PC-9 (cell line): ENCODE measurements at regions not wholly inside any gene's neighbourhood (a gene's known extent, or its start where the extent isn't known, plus 50 kb on each side); places are given as distances from the start of the nearest gene placed in this dataset.

Experiments
- BruUV-seq: library from RNA; stranded (reverse); fragments of 400-500 nt; replicated peaks from 2 replicates; lab custom pipeline; 2021; lab: Mats Ljungman, UMichigan
- CTCF ChIA-PET: fragments of 300-600 bp; sonication (Branson Sonifier 250); formaldehyde crosslinking; loops from one replicate; lab custom pipeline; 2022; ENCODE audit warnings: antibody characterized with exemption; lab: Charles Lee
- POLR2A ChIA-PET: fragments of 300-600 bp; sonication (Branson Sonifier 250); formaldehyde crosslinking; loops from one replicate; lab custom pipeline; 2022; ENCODE audit warnings: antibody characterized with exemption; ENCODE audit not compliant: unreplicated experiment; lab: Charles Lee
- DNase-seq, 2 experiments: peaks; one replicate each; pipeline versions ENCODE4 v3.0.0 to v3.0.0-alpha.2; 2015 to 2022; ENCODE audit warnings: mixed read lengths in 1 of 2
- H2AFZ ChIP-seq: fragments of 200-600 bp; sonication (generic); 2 replicates; pipeline ENCODE4 v1.8.1; 2017; ENCODE audit warnings: antibody characterized with exemption
- H3F3A ChIP-seq: fragments of 200-600 bp; sonication (generic); 2 replicates; pipeline ENCODE4 v1.8.1; 2017; ENCODE audit warnings: antibody characterized with exemption, mild to moderate bottlenecking, low read depth; ENCODE audit not compliant: insufficient read depth
- H3K27ac ChIP-seq: fragments of 200-600 bp; sonication (generic); 2 replicates; pipeline ENCODE4 v1.6.1; 2016; ENCODE audit warnings: mixed run types
- H3K27me3 ChIP-seq: fragments of 200-600 bp; sonication (generic); 2 replicates; pipeline ENCODE4 v1.6.1; 2016; ENCODE audit warnings: low read depth, mixed run types; ENCODE audit not compliant: insufficient read depth
- H3K36me3 ChIP-seq: fragments of 200-600 bp; sonication (generic); 2 replicates; pipeline ENCODE4 v1.6.1; 2016; ENCODE audit warnings: low read depth, mixed run types
- H3K4me1 ChIP-seq: fragments of 200-600 bp; sonication (generic); replicated peaks from 2 replicates; pipeline ENCODE4 v1.6.1; 2016; ENCODE audit warnings: mixed run types; ENCODE audit not compliant: insufficient read depth
- H3K4me2 ChIP-seq: fragments of 200-600 bp; sonication (generic); 2 replicates; pipeline ENCODE4 v1.6.1; 2017; ENCODE audit warnings: mixed run types
- H3K4me3 ChIP-seq: fragments of 200-600 bp; sonication (generic); 2 replicates; pipeline ENCODE4 v1.6.1; 2016; ENCODE audit warnings: mixed run types
- H3K79me2 ChIP-seq: fragments of 200-600 bp; sonication (generic); 2 replicates; pipeline ENCODE4 v1.6.1; 2017; ENCODE audit warnings: low read depth, mixed run types
- H3K9me2 ChIP-seq: fragments of 200-600 bp; sonication (generic); 2 replicates; pipeline ENCODE4 v1.8.1; 2017; ENCODE audit warnings: mild to moderate bottlenecking; ENCODE audit not compliant: insufficient read depth
- H3K9me3 ChIP-seq: fragments of 200-600 bp; sonication (generic); 2 replicates; pipeline ENCODE4 v1.8.1; 2016; ENCODE audit warnings: low read depth; ENCODE audit not compliant: insufficient read depth
- H4K20me1 ChIP-seq: fragments of 200-600 bp; sonication (generic); 2 replicates; pipeline ENCODE4 v1.8.1; 2017; ENCODE audit not compliant: insufficient read depth
- EZH2 ChIP-seq: fragments of 200-600 bp; sonication (generic); IDR thresholded peaks from 2 replicates; pipeline ENCODE4 v1.8.0; 2017; ENCODE audit warnings: antibody characterized with exemption, low read depth
- intact Hi-C: fragments of 100-400 bp; cut with micrococcal nuclease; formaldehyde crosslinking; loops from one replicate; pipeline ENCODE4 v1.10.0; 2022; ENCODE audit not compliant: unreplicated experiment
- TF ChIP-seq, protein P1 (sequence below): fragments of 200-600 bp; sonication (generic); conservative IDR thresholded peaks from 2 replicates; pipeline ENCODE4 v1.6.1; 2017; ENCODE audit warnings: mixed run types, antibody characterized with exemption, mild to moderate bottlenecking, moderate library complexity

DNA sequence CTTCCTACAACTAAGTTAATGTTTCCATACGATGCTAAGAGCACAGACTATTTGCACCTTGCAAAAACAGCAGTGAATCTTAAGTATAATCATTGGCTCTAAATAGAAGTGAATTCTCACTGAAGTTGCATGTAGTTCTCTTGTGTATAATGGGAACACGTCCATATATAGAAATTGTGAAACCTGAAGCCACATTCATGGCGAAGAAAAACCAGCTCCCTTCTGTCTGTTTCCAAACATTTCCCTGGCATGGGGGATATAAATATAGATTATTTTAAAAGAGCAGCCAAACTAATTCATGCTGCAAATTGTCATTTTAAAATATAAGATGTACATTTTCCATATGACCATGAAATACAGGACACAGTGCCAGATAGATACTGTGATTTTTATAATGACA lies 71.1 kb downstream of the TRAM1L1 start:
- Histone ChIP-seq H3K36me3 (no peaks in the 10 kb centered on the region), H2AFZ (no peak overlapping the region), H3K79me2 (no peaks in the 10 kb centered on the region), H3K9me2 (no peaks in the 10 kb centered on the region), H3K27me3 (no peaks in the 10 kb centered on the region), H3K9me3 (no peaks in the 10 kb centered on the region), H4K20me1 (no peaks in the 10 kb centered on the region), H3F3A (no peaks in the 10 kb centered on the region), H3K4me1 (no peaks in the 10 kb centered on the region), H3K4me2 (no peak overlapping the region), H3K4me3 (no peak overlapping the region), H3K27ac (no peak overlapping the region)
- ChIA-PET POLR2A (no interaction called here), CTCF (no interaction called here)
- intact Hi-C loops: no loop called here
- no peak for TF ChIP-seq EZH2
- TF ChIP-seq, protein P1, sequence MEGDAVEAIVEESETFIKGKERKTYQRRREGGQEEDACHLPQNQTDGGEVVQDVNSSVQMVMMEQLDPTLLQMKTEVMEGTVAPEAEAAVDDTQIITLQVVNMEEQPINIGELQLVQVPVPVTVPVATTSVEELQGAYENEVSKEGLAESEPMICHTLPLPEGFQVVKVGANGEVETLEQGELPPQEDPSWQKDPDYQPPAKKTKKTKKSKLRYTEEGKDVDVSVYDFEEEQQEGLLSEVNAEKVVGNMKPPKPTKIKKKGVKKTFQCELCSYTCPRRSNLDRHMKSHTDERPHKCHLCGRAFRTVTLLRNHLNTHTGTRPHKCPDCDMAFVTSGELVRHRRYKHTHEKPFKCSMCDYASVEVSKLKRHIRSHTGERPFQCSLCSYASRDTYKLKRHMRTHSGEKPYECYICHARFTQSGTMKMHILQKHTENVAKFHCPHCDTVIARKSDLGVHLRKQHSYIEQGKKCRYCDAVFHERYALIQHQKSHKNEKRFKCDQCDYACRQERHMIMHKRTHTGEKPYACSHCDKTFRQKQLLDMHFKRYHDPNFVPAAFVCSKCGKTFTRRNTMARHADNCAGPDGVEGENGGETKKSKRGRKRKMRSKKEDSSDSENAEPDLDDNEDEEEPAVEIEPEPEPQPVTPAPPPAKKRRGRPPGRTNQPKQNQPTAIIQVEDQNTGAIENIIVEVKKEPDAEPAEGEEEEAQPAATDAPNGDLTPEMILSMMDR: no peak
- no peak for DNase-seq
- no TSS peak for BruUV-seq

DNA sequence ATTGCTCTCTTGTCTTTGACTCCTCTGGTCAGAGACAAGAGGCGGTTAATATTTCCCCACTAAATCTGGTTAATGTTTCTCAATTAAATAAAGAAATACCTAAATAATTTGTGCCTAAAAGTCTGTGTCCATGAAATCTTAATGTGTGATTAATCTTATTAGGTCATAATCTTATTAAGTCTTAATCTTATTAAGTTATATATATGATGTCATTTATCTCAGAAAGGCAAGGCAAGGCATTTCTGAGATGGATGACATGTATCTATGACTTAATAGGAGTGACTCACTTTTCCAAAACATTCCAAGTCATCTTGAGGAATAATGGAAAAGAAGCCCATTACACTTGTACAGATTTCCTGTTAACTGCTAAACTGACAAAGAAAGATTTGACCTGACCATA lies 74.7 kb downstream of the TRAM1L1 start:
- Histone ChIP-seq H3K9me2 (no peaks in the 10 kb centered on the region), H3K4me1 (no peaks in the 10 kb centered on the region), H3K79me2 (no peaks in the 10 kb centered on the region), H3K27ac (no peak overlapping the region), H4K20me1 (no peaks in the 10 kb centered on the region), H3K27me3 (no peaks in the 10 kb centered on the region), H3K36me3 (no peaks in the 10 kb centered on the region), H3K4me3 (no peak overlapping the region), H2AFZ (no peak overlapping the region), H3K4me2 (no peak overlapping the region), H3F3A (no peaks in the 10 kb centered on the region), H3K9me3 (no peaks in the 10 kb centered on the region)
- intact Hi-C loops: no loop called here
- BruUV-seq: no TSS peak
- POLR2A ChIA-PET: no interaction called here
- no peak for DNase-seq
- CTCF ChIA-PET: no interaction called here
- TF ChIP-seq, protein P1: no peak
- TF ChIP-seq EZH2: no peak

DNA sequence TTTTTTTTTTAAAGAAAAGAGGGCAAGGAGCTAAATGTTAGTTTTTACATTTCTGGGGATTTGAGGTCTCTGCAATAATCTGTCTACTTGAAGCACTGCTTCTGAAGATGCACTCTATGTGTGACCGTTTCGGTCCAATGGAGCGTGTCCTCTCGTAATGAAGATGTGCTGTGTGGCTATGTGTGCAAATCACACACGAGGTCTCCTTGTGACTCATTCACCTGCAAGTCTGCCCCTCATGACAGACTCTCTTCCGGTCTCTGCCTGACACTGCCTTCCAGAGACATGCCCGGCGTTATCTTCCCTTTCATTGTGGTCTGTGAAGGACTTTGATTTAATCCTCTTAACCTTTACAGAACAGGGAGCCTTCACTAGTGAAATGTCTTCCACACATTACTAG lies 84.3 kb downstream of the TRAM1L1 start:
- TF ChIP-seq, protein P1: no peak
- no peak for TF ChIP-seq EZH2
- Histone ChIP-seq H4K20me1 (no peaks in the 10 kb centered on the region), H3K9me3 (no peaks in the 10 kb centered on the region), H3K27me3 (no peaks in the 10 kb centered on the region), H3K9me2 (no peaks in the 10 kb centered on the region), H3K4me3 (no peak overlapping the region), H3K27ac (no peak overlapping the region), H3K36me3 (no peaks in the 10 kb centered on the region), H3K4me1 (no peaks in the 10 kb centered on the region), H3K4me2 (no peak overlapping the region), H2AFZ (no peak overlapping the region), H3F3A (no peaks in the 10 kb centered on the region), H3K79me2 (no peaks in the 10 kb centered on the region)
- DNase-seq: no peak
- intact Hi-C loops: no loop called here
- BruUV-seq: no TSS peak
- ChIA-PET POLR2A (no interaction called here), CTCF (no interaction called here)
